ENCODE measurements at regions not wholly inside any gene's neighbourhood (a gene's known extent, or its start where the extent isn't known, plus 50 kb on each side); places are given as distances from the start of the nearest gene placed in this dataset.

- H3K27ac ChIP-seq, result no peak overlapping the region
- H3K36me3 ChIP-seq, result no peaks in the 10 kb centered on the region
- TF ChIP-seq POLR2AphosphoS5 (IDR thresholded peaks at IDR 0.05; ENCODE audit: insufficient read depth in 1 of 2, low read depth in 1 of 2) (no peak), POLR2A (IDR thresholded peaks at IDR 0.05) (no peak), CTCF (IDR thresholded peaks at IDR 0.05) (no peak)
- no peak for DNase-seq (ENCODE audit: extremely low spot score in 2 of 2)
- intact Hi-C loops (cut with DNase I), result no loop called here
- no peaks in the 10 kb centered on the region for H3K9me3 ChIP-seq
- no peaks in the 10 kb centered on the region for H3K27me3 ChIP-seq
- no peak overlapping the region for H3K4me3 ChIP-seq
- peaks cover 10% of the 10 kb centered on the region for H3K4me1 ChIP-seq
Measured at GRCh38 chr16:85297881-85298280, 185.6 kb upstream of the CIBAR2 start.

GRCh38 chr16:85300406-85300968 lies 188.2 kb upstream of the CIBAR2 start:
- Histone ChIP-seq H3K36me3 (no peaks in the 10 kb centered on the region), H3K4me1 (peaks cover 29% of the 10 kb centered on the region), H3K4me3 (no peak overlapping the region), H3K9me3 (no peaks in the 10 kb centered on the region), H3K27me3 (no peaks in the 10 kb centered on the region), H3K27ac (no peak overlapping the region)
- no peak for DNase-seq (ENCODE audit: extremely low spot score in 2 of 2)
- intact Hi-C loops (cut with DNase I), result no loop called here
- TF ChIP-seq CTCF (IDR thresholded peaks at IDR 0.05) (no peak), POLR2AphosphoS5 (IDR thresholded peaks at IDR 0.05; ENCODE audit: insufficient read depth in 1 of 2, low read depth in 1 of 2) (no peak), POLR2A (IDR thresholded peaks at IDR 0.05) (no peak)

DNA sequence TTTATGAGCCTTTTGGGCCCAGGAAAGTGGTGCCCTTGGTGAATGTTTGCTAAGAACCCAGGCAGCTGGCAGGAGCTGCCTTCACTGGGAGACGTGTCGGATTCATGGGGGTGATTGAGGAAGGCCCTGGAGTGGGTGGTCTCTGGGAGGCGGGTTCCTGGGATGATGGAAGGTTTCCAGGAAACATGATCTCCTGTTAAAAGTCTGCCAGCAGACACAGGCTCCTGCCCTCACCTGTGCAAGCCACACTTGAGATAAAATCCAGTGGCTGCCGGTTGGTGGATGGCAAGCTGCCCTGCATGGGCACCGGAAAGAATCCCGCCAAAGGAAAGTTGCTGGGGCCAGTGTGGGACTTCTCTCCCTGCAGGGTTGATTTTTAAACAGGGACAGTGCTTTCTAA lies 189.0 kb upstream of the CIBAR2 start:
- DNase-seq (ENCODE audit: extremely low spot score in 2 of 2), result no peak
- H3K4me3 ChIP-seq, result no peak overlapping the region
- H3K27ac ChIP-seq, result no peak overlapping the region
- TF ChIP-seq POLR2A (IDR thresholded peaks at IDR 0.05) (no peak), CTCF (IDR thresholded peaks at IDR 0.05) (no peak), POLR2AphosphoS5 (IDR thresholded peaks at IDR 0.05; ENCODE audit: insufficient read depth in 1 of 2, low read depth in 1 of 2) (no peak)
- H3K36me3 ChIP-seq, result no peaks in the 10 kb centered on the region
- intact Hi-C loops (cut with DNase I), result no loop called here
- no peaks in the 10 kb centered on the region for H3K9me3 ChIP-seq
- H3K4me1 ChIP-seq, result peaks cover 37% of the 10 kb centered on the region
- no peaks in the 10 kb centered on the region for H3K27me3 ChIP-seq

- no peak overlapping the region for H3K27ac ChIP-seq
- H3K27me3 ChIP-seq, result no peaks in the 10 kb centered on the region
- H3K4me1 ChIP-seq, result peaks cover 47% of the 10 kb centered on the region
- H3K36me3 ChIP-seq, result no peaks in the 10 kb centered on the region
- TF ChIP-seq CTCF (IDR thresholded peaks at IDR 0.05) (no peak), POLR2A (IDR thresholded peaks at IDR 0.05) (no peak), POLR2AphosphoS5 (IDR thresholded peaks at IDR 0.05; ENCODE audit: insufficient read depth in 1 of 2, low read depth in 1 of 2) (no peak)
- H3K4me3 ChIP-seq, result no peak overlapping the region
- intact Hi-C loops (cut with DNase I), result no loop called here
- no peaks in the 10 kb centered on the region for H3K9me3 ChIP-seq
- no peak for DNase-seq (ENCODE audit: extremely low spot score in 2 of 2)
Measured at GRCh38 chr16:85302018-85302847, 190.0 kb upstream of the CIBAR2 start.

DNA sequence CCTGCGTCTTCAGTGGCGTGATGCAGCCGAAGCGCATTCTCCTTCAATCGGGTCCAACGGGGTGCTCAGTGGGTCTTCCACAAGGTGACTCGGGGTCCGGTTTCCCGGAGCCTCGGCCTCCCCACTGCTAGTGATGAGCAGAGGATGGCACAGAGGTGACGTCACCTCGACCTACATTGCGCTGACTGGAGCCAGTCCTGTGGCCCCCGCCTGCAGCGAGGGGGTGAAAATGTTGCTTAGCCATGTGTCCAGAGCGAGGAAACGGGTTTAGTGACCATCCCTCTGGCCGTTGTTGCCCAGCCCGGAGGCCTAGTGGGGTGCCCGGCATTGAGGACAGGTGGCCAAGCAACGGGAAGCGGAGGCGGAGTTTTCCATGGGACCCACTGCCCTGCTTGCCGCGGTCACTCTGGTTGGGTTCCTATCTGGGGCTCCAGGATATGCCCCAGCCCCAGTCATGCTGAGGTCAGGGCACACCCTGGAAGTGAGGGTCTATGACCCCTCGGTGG lies 190.6 kb upstream of the CIBAR2 start:
- no peaks in the 10 kb centered on the region for H3K27me3 ChIP-seq
- H3K27ac ChIP-seq, result no peak overlapping the region
- no peak overlapping the region for H3K4me3 ChIP-seq
- no peaks in the 10 kb centered on the region for H3K9me3 ChIP-seq
- no peaks in the 10 kb centered on the region for H3K36me3 ChIP-seq
- peaks cover 51% of the 10 kb centered on the region for H3K4me1 ChIP-seq
- DNase-seq (ENCODE audit: extremely low spot score in 2 of 2), result no peak
- TF ChIP-seq POLR2AphosphoS5 (IDR thresholded peaks at IDR 0.05; ENCODE audit: insufficient read depth in 1 of 2, low read depth in 1 of 2) (no peak), CTCF (IDR thresholded peaks at IDR 0.05) (no peak), POLR2A (IDR thresholded peaks at IDR 0.05) (no peak)
- intact Hi-C loops (cut with DNase I), result no loop called here

Data from vagina (tissue), 2 donors.